NCI-H2171 (cell line): ENCODE measurements at regions not wholly inside any gene's neighbourhood (a gene's known extent, or its start where the extent isn't known, plus 50 kb on each side); places are given as distances from the start of the nearest gene placed in this dataset.

Experiments used
- DNase-seq: peaks from one replicate; lab custom pipeline; 2025; lab: John Stamatoyannopoulos, UW

GRCh38 chr5:130267926-130268325, 363.7 kb downstream of the CHSY3 start:
- no peak for DNase-seq

- no peak for DNase-seq
These were observed 356.2 kb downstream of the CHSY3 start for GRCh38 chr5:130260481-130260880.

GRCh38 chr5:130251931-130252330, 347.7 kb downstream of the CHSY3 start:
- no peak for DNase-seq

- DNase-seq = no peak
These were observed 339.4 kb downstream of the CHSY3 start for GRCh38 chr5:130243641-130244040.

GRCh38 chr5:130237721-130238120, 333.5 kb downstream of the CHSY3 start:
- no peak for DNase-seq
